HG03457 (cell line): ENCODE measurements at regions not wholly inside any gene's neighbourhood (a gene's known extent, or its start where the extent isn't known, plus 50 kb on each side); places are given as distances from the start of the nearest gene placed in this dataset.

Experiments
- ATAC-seq: cut with Tn5 transposase; IDR thresholded peaks from one replicate; pipeline ENCODE4 v1.9.1; 2021; ENCODE audit warnings: moderate number of reproducible peaks; ENCODE audit not compliant: unreplicated experiment

GRCh38 chr11:28649922-28650321 is 541.7 kb downstream of the METTL15 start:
- ATAC-seq, result no peak

GRCh38 chr11:28636566-28636965 is 528.4 kb downstream of the METTL15 start:
- ATAC-seq, result no peak

GRCh38 chr11:28636033-28636432 is 527.8 kb downstream of the METTL15 start:
- no peak for ATAC-seq

- ATAC-seq, result no peak
Measured at GRCh38 chr11:28632338-28632737, 524.1 kb downstream of the METTL15 start.

- no peak for ATAC-seq
Measured at GRCh38 chr11:28631148-28631547, 523.0 kb downstream of the METTL15 start.

GRCh38 chr11:28629235-28629634 is 521.0 kb downstream of the METTL15 start:
- ATAC-seq, result no peak

GRCh38 chr11:28628412-28628811 is 520.2 kb downstream of the METTL15 start:
- no peak for ATAC-seq

GRCh38 chr11:28627690-28628255 is 519.6 kb downstream of the METTL15 start:
- ATAC-seq, result no peak

GRCh38 chr11:28625532-28625931 is 517.3 kb downstream of the METTL15 start:
- ATAC-seq, result no peak

- ATAC-seq, result no peak
Measured at GRCh38 chr11:28621753-28622152, 513.6 kb downstream of the METTL15 start.

GRCh38 chr11:28619846-28620540 is 511.8 kb downstream of the METTL15 start:
- ATAC-seq, result no peak

GRCh38 chr11:28618416-28618815 is 510.2 kb downstream of the METTL15 start:
- no peak for ATAC-seq

GRCh38 chr11:28616160-28616965 is 508.2 kb downstream of the METTL15 start:
- no peak for ATAC-seq

GRCh38 chr11:28615542-28615941 is 507.4 kb downstream of the METTL15 start:
- ATAC-seq, result no peak

GRCh38 chr11:28606930-28607329 is 498.7 kb downstream of the METTL15 start:
- no peak for ATAC-seq

- no peak for ATAC-seq
Measured at GRCh38 chr11:28599656-28600055, 491.5 kb downstream of the METTL15 start.

GRCh38 chr11:28598531-28598930 is 490.3 kb downstream of the METTL15 start:
- no peak for ATAC-seq

- ATAC-seq, result no peak
Measured at GRCh38 chr11:28596816-28597215, 488.6 kb downstream of the METTL15 start.

- ATAC-seq, result no peak
Measured at GRCh38 chr11:28592141-28592540, 484.0 kb downstream of the METTL15 start.

- no peak for ATAC-seq
Measured at GRCh38 chr11:28584992-28585391, 476.8 kb downstream of the METTL15 start.

- ATAC-seq, result no peak
Measured at GRCh38 chr11:28582506-28582905, 474.3 kb downstream of the METTL15 start.
